DLD1 (cell line): ENCODE measurements at regions not wholly inside any gene's neighbourhood (a gene's known extent, or its start where the extent isn't known, plus 50 kb on each side); places are given as distances from the start of the nearest gene placed in this dataset.
"Not testable (repeated sequence)": the region's sequence is repeated elsewhere in the genome, so short reads cannot be mapped to it uniquely, and the experiment has no call there.

Experiments
- in situ Hi-C: cut with HindIII; loops from 2 replicates; pipeline ENCODE4 v1.10.0; 2017; ENCODE audit warnings: low sequenced_read_pairs

GRCh38 chr2:52113338-52113737 is 1081.4 kb upstream of the NRXN1 start:
- in situ Hi-C loops, result no loop called here

DNA sequence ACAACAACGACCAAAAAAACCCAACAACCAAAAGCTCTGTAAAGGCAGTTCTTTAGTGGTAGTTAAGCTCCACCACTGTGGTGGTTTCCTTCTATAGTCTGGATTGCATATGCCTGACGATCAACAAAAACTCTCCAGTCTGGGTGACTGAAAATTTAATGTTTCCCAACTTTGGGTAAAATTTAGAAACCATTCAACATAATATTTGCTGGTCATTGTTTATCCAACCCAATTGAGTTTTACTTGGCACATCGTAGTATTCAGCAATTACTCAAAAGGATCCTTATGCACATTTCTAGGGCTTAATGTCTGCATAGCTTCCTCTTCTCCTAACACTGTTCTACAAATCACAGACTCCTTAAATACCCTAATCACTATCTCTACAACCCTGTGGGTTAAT is 1080.2 kb upstream of the NRXN1 start:
- in situ Hi-C loops, result no loop called here

- in situ Hi-C loops, result no loop called here
These were observed 1075.2 kb upstream of the NRXN1 start for GRCh38 chr2:52107124-52107523.

- in situ Hi-C loops, result no loop called here
These were observed 1065.1 kb upstream of the NRXN1 start for GRCh38 chr2:52097071-52097470.

DNA sequence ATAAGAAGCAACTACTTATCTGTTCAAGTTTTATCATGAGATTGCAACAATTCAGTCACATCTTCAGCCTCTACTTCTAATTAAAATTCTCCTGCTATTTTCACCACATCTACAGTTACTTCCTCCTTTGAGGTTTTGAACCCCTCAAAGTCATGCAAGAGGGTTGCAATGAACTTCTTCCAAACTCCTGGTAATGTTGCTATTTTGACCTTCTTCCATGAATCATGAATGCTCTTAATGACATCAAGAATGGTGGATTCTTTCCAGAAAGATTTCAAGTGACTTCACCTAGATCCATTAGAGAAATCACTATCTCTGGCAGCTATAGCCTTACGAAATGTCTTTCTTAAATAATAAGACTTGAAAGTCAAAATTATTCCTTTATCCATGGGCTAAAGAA is 1052.8 kb upstream of the NRXN1 start:
- in situ Hi-C loops, result no loop called here

DNA sequence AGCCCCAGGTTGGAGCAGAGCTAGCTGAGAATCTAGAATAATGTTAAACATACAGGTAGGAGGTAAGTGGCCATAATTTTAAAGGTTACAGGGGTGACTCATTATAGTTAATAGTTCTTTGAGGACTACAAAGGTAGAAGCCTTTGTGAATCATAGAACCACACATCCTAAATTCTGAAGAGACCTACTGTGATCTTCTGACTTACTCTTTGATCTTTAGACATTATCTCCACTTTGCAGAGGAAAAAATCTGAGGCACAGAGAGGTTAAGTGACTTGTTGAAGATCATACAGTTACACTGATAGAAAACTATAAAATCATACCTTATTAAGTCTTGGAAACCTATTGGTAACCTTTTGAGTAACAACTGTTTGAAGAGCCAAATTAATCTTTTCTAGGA is 1051.3 kb upstream of the NRXN1 start:
- in situ Hi-C loops, result no loop called here

- in situ Hi-C loops, result no loop called here
These were observed 1050.7 kb upstream of the NRXN1 start for GRCh38 chr2:52082646-52083045.

DNA sequence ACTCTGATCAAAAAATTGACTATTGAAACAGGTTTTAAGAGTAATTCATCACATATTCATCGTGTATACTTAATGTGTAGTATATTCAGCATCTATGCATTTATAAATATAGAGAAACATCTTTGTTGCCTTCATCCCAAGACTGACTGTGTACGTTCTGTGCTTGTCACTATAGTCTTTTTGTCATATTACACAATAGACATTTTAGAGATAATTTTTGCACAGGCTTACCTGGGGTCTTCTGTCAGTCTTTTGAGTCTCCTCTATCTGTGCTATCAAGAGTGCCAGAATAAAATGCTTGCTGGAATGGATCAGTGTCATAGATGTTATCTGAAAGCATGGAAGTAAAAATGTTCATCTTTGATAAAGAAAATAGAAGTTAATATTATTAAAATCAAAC is 1047.7 kb upstream of the NRXN1 start:
- in situ Hi-C loops, result no loop called here

- in situ Hi-C loops, result no loop called here
These were observed 1045.2 kb upstream of the NRXN1 start for GRCh38 chr2:52077159-52077558.

DNA sequence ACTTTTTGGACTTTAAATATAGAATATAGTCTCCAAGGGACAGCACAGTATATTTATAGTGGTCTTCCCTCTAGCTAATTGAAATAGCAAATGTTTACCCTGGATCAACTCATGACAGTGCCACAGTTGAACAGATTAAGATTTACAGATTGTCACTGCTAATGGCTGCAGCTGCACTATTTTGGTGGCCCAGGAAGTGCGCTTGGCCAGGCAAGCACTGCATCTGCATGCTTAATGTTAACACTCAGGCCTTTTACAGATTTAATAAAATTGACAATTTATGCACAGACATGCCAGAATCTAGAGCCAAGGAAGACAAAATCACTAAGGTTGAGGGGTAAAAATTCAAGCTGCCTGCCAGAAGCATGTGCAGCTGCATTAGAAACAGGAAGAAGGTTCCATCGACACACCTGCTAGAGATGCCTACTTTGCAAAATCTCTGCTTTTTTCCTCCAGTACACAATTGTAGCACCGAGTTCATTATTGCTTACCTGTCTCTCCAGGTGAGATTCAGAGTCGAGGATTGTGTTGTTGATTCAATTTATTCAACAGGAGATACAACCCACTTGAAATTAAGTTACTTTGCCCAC is 1042.3 kb upstream of the NRXN1 start:
- in situ Hi-C loops, result no loop called here

DNA sequence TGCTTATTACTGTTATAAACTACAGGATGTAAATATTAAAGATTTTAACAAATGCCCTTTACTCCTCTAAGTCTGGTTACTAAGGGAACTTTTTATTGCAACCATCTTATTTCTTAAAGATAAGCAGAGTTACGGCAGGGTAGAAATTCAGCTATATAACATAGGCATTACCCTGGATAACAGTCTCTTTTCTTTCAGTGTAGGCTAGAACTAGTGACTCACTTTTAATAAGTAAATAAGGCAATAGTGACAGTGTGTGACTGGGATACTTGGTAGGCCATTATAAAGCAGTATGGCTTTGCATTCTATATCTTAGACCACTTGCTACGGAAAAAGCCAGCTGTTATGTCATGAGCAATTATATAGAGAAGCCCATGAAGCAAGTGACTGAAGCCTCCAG is 1041.0 kb upstream of the NRXN1 start:
- in situ Hi-C loops, result no loop called here

GRCh38 chr2:52070665-52071064 is 1038.7 kb upstream of the NRXN1 start:
- in situ Hi-C loops, result no loop called here

DNA sequence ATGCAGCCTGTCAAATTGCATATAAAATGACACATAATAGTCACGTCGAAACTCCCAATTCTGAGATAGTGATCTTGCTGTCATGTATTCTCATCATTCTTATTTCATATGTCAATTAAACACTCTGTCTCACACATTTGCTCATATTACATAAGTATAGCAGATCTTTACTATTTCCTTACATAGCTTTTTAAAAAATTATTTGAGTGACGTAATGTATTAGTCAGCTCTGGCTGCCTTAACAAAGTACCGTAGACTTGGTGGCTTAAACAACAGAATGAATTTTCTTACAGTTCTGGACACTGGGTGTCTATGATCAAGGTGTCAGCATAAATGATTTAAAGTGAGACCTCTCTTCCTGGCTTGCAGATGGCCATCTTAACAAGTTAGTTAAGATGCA is 1032.3 kb upstream of the NRXN1 start:
- in situ Hi-C loops, result no loop called here

GRCh38 chr2:52054824-52055223 is 1022.9 kb upstream of the NRXN1 start:
- in situ Hi-C loops, result no loop called here

DNA sequence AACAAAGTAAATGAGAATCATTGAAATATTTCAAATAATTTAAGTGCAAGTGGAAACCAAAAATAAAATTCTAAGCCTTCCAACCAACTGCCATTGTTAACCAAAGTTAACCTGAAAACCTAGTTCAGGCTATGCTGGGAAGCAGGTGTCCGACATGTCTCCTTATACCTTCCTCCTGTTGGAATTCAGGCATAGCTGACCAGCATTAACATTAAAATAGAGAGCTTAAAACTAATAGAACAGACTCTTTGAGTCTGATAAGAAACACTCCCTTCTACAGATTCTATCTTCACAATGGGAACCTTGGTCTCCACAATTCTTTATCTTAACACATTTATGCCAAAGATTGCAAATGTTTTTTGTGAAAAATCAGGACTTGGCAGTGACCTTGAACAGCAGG is 1004.9 kb upstream of the NRXN1 start:
- in situ Hi-C loops, result no loop called here

GRCh38 chr2:52036024-52036423 is 1004.1 kb upstream of the NRXN1 start:
- in situ Hi-C loops, result no loop called here

DNA sequence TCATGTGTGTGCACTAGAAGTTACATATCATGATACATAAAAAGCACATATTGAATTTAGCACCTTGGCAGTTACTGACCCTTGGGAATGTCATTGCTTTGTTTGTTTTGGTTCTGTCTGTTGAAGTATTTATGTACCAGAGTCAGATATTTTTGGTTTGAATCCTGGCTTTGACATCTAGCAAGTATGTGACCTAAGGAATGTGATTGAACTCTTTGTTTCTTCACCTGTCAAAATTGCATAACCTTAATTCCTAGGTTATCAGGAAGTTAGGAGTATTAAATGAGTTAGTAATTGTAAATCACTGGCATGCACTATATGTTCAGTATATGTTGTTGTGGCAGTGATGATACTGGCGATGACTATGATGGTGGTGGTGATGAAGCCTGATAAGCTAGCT is 1003.5 kb upstream of the NRXN1 start:
- in situ Hi-C loops, result no loop called here

DNA sequence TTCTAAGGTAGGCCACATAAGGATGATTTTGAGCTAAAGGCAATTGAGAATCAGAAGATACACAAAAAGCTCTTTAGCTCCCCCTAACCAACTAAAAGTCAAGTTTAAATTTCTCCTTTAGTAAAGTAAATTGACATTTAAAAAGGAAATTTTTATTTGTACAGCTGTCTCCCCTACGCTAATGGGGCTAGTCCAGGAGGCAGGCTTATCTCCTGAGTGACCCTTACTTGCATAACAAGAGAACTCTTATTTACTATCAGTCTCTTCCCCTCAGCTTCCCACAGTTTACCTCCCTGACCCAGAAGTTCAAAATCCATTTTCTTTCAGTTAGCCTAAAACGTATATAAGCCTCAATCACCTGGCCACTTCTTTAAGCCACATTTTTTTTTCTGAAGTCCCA is 1002.8 kb upstream of the NRXN1 start:
- in situ Hi-C loops, result no loop called here

- in situ Hi-C loops, result no loop called here
These were observed 990.1 kb upstream of the NRXN1 start for GRCh38 chr2:52022006-52022405.

DNA sequence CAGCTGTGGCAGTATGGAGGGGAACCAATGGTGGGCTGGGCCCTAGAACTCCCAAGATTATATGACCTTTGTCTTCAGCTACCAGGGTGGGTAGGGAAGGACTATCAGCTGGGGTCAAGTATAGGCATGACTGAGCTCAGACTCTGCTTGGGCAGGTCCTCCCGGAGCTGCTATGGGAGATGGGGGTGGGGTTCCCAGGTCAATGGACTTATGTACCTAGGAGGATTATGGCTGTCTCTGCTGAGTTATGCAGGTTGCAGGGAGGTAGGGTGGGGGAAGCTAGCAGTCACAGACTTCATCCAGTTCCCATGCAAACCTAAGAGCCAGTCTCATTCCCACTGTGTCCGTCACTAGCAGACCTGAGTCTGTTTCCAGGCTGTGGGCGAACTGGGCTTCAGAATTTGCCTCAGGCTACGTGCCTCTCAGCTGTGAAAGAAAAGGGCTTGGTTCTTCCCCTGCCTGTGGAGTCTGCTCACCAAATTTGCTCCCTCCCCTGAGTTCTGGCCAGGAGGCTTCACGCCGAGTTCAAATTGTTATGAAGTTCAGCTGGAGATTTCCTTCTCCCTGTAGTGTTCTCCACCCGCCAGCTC is 985.8 kb upstream of the NRXN1 start:
- in situ Hi-C loops, result no loop called here

GRCh38 chr2:52006821-52007366 is 975.0 kb upstream of the NRXN1 start:
- in situ Hi-C loops, result not testable (repeated sequence)

GRCh38 chr2:52000151-52000855 is 968.4 kb upstream of the NRXN1 start:
- in situ Hi-C loops, result no loop called here
